22Rv1 (cell line): ENCODE measurements at regions not wholly inside any gene's neighbourhood (a gene's known extent, or its start where the extent isn't known, plus 50 kb on each side); places are given as distances from the start of the nearest gene placed in this dataset.

Source experiments
- H3K27ac ChIP-seq: fragments of 450-650 bp; 2 replicates; pipeline ENCODE4 v1.5.1; 2017
- CTCF ChIP-seq: fragments of 450-650 bp; IDR thresholded peaks from 2 replicates; pipeline ENCODE4 v1.5.1; 2017; ENCODE audit warnings: mild to moderate bottlenecking
- ZFX ChIP-seq: fragments of 450-650 bp; IDR thresholded peaks from 2 replicates; pipeline ENCODE4 v1.6.1; 2017; ENCODE audit warnings: antibody characterized with exemption, borderline replicate concordance

- no peak for TF ChIP-seq CTCF
- TF ChIP-seq ZFX, result no peak
- H3K27ac ChIP-seq, result no peak overlapping the region
These were observed 123.6 kb upstream of the ANK3 start for GRCh38 chr10:60513281-60513680.

- H3K27ac ChIP-seq, result no peak overlapping the region
- TF ChIP-seq ZFX (no peak), CTCF (no peak)
These were observed 122.0 kb upstream of the ANK3 start for GRCh38 chr10:60511477-60512229.

- TF ChIP-seq CTCF (no peak), ZFX (no peak)
- H3K27ac ChIP-seq, result no peak overlapping the region
These were observed 119.2 kb upstream of the ANK3 start for GRCh38 chr10:60508831-60509230.

GRCh38 chr10:60508037-60508436, 118.4 kb upstream of the ANK3 start:
- TF ChIP-seq ZFX, result no peak
- TF ChIP-seq CTCF, result no peak
- H3K27ac ChIP-seq, result no peak overlapping the region

GRCh38 chr10:60502621-60503020, 112.9 kb upstream of the ANK3 start:
- TF ChIP-seq CTCF (no peak), ZFX (no peak)
- no peak overlapping the region for H3K27ac ChIP-seq

GRCh38 chr10:60498985-60499384, 109.3 kb upstream of the ANK3 start:
- TF ChIP-seq CTCF (no peak), ZFX (no peak)
- no peak overlapping the region for H3K27ac ChIP-seq

- TF ChIP-seq CTCF (no peak), ZFX (no peak)
These were observed 107.7 kb upstream of the ANK3 start for GRCh38 chr10:60497364-60497763.

More at GRCh38 chr10:60497364-60497763, 107.7 kb upstream of the ANK3 start:
- no peak overlapping the region for H3K27ac ChIP-seq
